ENCODE measurements at regions not wholly inside any gene's neighbourhood (a gene's known extent, or its start where the extent isn't known, plus 50 kb on each side); places are given as distances from the start of the nearest gene placed in this dataset.

DNA sequence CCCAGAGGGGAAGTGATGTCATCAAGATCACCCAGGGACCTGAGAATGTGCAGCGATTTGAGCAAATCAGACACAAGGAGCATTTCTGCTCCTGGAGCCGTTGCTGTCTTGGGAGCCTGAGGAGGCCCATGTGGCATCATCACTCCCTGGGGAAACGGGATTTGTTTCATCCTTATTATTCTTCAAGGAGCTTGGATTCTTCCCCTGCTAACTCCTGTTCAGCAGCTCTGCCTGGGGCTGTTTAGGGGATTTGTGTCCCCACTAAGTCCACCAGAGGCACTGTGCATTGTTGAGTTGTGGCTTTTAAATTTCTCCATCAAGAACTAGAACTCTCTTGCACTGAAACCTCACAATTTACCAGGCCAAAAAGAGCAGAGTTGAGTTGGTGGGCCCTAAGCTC lies 104.2 kb upstream of the MSX1 start:
- TF ChIP-seq CTCF (IDR thresholded peaks at IDR 0.05) (no peak), ZFX (IDR thresholded peaks at IDR 0.05; ENCODE audit: borderline replicate concordance) (no peak)
